ENCODE measurements at regions not wholly inside any gene's neighbourhood (a gene's known extent, or its start where the extent isn't known, plus 50 kb on each side); places are given as distances from the start of the nearest gene placed in this dataset.
"Not testable (repeated sequence)": the region's sequence is repeated elsewhere in the genome, so short reads cannot be mapped to it uniquely, and the experiment has no call there.

DNA sequence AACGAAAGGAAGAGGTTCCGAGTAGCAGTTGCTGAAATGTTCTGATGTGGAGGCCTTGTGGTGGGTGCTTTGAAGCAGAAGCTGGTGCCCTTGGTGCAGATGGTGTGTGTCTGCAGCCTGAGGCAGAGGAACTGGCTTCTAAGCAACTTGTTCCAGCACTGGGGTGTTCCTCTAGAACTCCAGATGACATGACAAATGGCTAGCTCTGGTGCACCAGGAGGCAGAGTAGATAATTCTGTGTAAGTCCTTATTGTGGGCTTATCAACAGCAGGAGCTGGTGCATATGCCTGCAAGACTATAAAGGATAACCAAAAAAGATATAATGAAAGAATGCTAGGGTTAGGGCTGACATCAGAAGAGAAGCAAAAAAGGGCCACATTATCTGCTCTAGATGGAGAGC is 76.5 kb downstream of the ARL5B start:
- DNase-seq (ENCODE audit: low spot score): no peak

DNA sequence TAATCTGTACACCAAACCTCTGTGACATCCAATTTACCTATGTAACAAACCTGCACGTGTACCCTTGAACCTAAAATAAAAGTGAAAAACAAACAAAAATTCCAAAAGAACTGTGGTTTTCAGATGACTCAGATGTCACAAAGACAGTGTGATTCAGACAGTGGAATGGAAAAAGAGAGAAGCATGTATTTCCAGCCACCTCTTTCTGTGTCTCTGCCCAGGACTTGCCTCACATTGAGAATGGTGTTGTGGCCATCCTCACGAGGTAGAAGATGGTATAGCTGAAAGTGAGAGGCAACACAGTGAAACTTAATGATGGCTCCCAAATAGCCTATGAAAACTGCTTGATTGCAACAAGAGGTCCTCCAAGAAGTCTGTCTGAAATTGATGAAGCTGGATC is 78.0 kb downstream of the ARL5B start:
- no peak for DNase-seq (ENCODE audit: low spot score)

- DNase-seq (ENCODE audit: low spot score): no peak
Measured at GRCh38 chr10:18737841-18738240, 78.6 kb downstream of the ARL5B start.

DNA sequence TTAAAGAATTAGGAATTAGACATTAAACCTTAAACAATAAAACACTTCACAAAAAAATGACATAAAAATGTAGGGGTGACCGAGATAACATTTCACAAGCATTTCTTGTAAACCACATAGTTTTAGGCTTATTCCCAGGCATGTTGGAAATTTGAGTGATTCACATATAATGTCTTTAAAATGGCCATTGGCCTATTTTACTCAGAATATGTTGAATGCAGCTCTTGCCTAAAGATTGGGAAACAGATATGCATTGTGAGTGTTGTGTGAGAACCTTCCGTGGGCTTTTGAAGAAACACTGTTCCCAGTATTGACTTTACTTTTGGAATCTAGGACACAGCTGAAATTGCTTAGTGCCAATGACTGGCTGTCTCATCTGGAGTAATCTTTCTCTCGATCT is 79.6 kb downstream of the ARL5B start:
- DNase-seq (ENCODE audit: low spot score): no peak

DNA sequence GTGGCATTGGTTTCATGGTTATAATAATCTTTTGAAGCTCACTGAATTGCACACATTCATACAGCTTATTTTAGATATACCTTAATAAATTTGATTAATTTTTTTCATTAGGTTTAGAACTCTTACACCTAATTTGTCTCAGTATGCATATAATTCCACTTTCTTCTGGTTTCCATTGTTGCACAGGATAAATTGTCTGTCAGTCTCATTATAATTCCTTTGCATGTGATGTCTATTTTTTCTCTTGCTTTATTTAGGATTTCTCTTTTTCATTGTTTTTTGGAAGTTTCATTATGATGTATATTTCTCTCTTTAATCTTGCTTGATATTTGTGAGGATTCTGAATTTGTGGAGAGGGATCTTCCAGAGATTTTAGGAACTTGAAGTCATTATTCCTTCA is 84.7 kb downstream of the ARL5B start:
- no peak for DNase-seq (ENCODE audit: low spot score)

DNA sequence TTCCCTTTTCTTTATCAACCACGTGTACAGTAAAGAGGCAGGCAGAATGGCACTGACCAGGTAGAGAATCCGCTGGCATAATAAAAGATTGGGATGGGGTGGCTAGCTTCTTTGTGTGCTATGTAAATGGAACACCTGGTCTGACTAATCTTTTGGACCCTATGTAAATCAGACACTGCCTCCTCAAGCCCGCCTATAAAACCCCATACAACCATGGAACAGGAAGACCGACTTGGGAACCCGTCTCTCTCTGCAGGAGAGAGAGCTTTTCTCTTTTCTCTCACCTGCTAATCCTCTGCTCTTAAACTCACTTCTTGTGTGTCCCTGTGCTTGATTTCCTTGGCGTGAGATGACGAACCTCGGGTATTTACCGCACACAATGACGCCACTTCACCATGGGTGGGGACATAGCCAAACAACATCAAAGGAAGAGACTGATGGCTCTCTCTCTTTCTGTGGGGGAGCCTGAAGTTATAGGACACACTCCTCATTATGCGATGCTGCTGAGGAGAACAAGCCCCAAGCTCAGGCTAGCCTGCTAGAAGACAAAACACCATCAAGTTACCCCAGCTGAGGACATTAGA is 94.2 kb downstream of the ARL5B start:
- no peak for DNase-seq (ENCODE audit: low spot score)

GRCh38 chr10:18759575-18759974 is 100.3 kb downstream of the ARL5B start:
- DNase-seq (ENCODE audit: low spot score): no peak

DNA sequence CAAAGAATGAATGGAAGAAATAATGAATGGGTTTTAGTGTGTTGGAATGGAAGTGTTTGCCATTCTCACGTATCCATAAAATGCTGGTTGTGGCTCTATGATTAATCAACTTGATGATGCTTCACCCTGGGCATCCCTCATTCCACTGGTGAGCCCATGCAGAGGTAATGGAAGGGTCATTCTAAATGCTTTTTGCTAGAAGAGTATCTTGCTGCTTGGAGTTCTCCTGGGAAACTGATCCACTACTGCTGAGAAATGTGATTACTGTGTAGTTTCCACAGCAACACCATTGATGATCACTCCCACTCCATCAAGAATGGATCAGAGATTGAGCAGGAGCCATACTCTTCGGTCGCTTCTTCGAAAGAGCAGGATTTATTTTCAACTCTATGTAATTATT is 101.6 kb downstream of the ARL5B start:
- no peak for DNase-seq (ENCODE audit: low spot score)

DNA sequence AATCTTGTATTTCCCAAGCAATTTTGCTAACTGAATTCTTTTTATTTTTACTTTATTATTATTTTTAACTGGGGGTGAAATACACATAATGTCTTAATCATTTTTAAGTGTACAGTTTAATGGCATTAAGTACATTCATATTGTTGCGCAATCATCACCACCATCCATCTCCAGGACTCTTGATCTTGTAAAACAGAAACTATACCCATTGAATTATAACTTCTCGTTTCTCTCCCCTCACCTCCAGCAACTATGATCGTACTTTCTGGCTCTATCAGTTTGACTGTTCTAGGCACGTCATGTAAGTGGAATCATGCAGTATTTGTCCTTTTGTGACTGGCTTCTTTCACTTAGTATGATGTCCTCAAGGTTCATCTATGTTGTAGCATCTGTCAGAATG is 108.8 kb downstream of the ARL5B start:
- DNase-seq (ENCODE audit: low spot score): no peak

- DNase-seq (ENCODE audit: low spot score): no peak
Measured at GRCh38 chr10:18773180-18773579, 113.9 kb downstream of the ARL5B start.

GRCh38 chr10:18777258-18777657 is 118.0 kb downstream of the ARL5B start:
- no peak for DNase-seq (ENCODE audit: low spot score)

DNA sequence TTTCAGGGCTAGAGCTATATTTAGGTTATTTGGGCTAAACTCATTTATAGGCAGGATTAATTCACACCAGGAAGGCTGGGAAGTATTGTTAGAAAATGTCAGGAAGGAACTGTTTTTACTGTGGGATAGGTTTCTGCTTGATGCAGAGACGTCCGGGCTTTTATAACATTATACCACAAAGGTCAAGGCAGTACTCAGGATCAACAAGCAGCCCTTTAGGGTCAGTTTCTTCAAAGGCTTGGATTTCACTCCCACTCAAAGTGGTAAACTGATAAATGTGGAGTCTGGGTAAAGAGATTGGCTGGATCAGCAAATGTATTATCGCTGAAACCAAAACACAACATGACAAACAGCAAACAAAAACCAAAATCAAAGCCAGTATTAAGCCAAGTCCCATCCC is 127.2 kb downstream of the ARL5B start:
- DNase-seq (ENCODE audit: low spot score): no peak

DNA sequence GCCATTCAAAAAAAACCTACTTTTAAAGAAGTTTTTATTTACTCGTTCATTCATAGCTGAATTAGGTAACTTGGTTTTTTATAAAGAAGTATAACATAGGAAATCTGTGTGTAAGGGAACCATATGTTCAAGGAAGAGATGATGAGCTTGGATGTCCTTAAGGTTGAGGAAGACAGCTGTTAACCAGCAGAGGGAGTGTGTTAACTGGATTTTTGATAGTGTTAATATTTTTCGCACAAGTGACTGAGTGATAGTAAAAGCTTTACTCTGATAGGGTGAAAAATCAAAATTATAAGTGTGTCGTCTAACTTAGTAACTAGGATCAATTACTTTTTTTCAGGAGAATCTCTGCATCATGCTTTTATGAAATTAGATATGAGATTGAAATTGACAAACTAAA is 134.7 kb downstream of the ARL5B start:
- DNase-seq (ENCODE audit: low spot score): no peak

- DNase-seq (ENCODE audit: low spot score): no peak
Measured at GRCh38 chr10:18795549-18795948, 136.3 kb downstream of the ARL5B start.

GRCh38 chr10:18797286-18797685 is 138.1 kb downstream of the ARL5B start:
- no peak for DNase-seq (ENCODE audit: low spot score)

GRCh38 chr10:18822156-18822555 is 162.9 kb downstream of the ARL5B start:
- peak; percentile 40 for DNase-seq (ENCODE audit: low spot score)

DNA sequence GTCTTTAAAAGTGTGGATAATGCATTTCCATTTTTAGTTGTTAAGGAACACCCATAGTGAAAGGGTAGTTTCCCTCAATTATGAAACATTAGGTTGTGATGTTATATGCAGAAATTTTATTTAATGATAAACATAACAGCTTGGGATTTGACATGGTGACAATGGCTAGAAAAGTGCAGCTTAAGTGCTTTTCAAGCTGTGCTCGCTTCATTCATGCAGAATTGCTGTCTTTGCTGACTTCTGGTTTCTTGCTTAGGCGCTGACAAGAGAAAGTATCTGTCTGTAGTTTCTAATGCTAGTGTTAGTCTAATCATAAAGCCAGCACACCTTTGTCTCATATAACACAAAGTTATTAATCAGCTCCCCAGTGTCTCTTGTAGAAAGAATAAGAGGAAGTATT is 170.0 kb downstream of the ARL5B start:
- no peak for DNase-seq (ENCODE audit: low spot score)

GRCh38 chr10:18830277-18830676 is 171.0 kb downstream of the ARL5B start:
- no peak for DNase-seq (ENCODE audit: low spot score)

DNA sequence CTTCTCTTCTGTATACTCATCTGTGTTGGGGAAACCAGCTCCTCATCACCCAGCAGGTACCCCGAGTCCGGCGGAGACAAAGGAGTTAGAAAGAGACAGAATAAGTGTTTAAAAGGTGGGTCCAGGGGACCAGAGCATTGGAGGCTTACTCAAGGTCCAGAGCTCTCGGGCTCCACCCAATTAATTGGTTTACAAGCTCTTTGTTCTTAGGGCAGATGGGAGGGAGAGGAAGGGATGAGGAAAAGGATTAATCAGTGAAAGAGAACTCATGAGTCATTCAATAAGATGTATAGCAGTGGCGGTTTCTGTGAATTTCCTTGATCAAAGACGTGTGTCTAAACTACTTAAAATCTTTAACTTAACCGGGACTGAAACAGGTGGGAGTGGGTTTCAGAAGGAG is 192.0 kb upstream of the MALRD1 start:
- not testable (repeated sequence) for DNase-seq (ENCODE audit: low spot score)

DNA sequence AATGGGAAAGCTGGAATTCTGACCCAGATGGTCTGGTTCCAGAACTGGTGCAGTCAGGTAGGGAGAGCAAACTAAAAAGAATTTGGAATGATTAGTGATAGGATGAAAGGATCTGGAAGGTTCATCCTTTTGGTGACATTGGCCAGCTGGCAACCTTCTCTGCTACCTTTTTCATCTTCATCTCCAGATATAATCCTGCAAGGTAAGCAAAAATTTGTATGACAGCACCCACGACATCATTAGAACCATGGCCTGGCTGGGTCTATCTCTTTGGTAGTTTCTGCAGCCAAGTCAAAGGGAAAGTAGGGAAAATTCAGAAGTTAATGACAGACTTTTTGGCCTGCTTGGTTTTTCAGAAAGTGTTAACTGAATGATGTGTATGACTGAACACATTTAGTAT is 188.9 kb upstream of the MALRD1 start:
- DNase-seq (ENCODE audit: low spot score): no peak

DNA sequence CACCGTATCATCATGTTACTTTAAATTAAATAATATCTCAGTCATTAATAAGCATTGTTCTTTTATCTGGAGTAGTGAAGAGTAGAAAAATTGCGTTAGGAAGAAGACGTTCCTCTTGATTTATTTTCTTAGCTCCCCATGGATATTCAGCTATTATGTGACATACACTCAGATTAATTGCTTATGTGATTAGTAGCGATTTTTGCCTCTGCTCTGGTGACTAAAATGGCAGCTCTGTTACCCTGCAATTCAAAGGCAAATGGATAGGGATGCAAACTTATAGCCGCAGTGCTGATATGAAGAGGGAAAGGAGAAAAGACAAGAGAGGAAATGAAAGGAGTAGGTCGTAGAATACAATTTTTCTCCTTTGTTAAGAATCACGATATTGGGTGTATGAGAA is 188.4 kb upstream of the MALRD1 start:
- no peak for DNase-seq (ENCODE audit: low spot score)

- DNase-seq (ENCODE audit: low spot score): no peak
Measured at GRCh38 chr10:18860631-18861240, 187.9 kb upstream of the MALRD1 start.

- DNase-seq (ENCODE audit: low spot score): no peak
Measured at GRCh38 chr10:18861382-18861781, 187.2 kb upstream of the MALRD1 start.

DNA sequence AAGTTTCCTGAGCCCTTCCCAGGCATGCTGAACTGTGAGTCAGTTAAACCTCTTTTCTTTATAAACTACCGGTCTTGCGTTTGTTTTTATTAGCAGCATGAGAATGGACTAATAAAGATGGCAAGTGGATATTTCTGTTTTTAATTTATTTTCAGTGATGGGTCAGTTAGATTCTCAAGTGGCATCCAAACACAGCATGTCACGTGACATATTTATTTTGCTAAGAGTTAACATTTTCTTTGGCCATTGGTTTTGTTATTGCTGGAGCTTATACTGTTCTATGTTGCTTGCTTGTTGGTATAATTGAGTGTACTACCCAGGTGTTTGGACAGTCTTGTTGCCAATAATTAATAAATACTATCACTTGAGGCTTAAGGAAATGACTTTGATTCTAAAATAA is 181.7 kb upstream of the MALRD1 start:
- DNase-seq (ENCODE audit: low spot score): no peak

All from iPS-NIHi11 (cell line).